CMK (cell line): ENCODE measurements at regions not wholly inside any gene's neighbourhood (a gene's known extent, or its start where the extent isn't known, plus 50 kb on each side); places are given as distances from the start of the nearest gene placed in this dataset.
A peak's percentile ranks its signal among the peaks of the same experiment; 100 is the strongest.
"Not testable (repeated sequence)": the region's sequence is repeated elsewhere in the genome, so short reads cannot be mapped to it uniquely, and the experiment has no call there.

Experiments used
- DNase-seq: peaks from one replicate; pipeline ENCODE4 v3.0.0-alpha.2; 2010; ENCODE audit warnings: low read depth

- DNase-seq = no peak
These were observed 104.1 kb downstream of the GPR85 start for GRCh38 chr7:112982441-112983063.

DNA sequence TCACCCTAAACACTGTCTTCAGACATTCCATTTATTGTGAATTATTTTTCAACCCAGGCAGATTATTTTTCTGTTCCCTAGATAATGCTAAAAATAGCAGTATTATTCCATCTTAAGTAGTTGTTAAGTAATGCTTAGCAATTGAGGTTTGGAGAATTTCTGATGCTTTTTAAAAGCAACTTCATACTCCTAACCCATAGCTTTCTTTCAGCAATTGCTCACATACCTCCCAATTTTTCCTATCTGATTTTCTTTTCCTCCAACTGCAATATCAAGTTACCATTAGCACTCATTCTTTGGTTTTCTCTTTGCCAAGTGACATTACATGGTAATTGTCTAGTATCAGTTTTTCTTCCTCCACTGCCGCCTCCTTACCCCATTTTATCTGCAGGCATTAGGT is 104.7 kb downstream of the GPR85 start:
- DNase-seq = no peak

- DNase-seq = not testable (repeated sequence)
These were observed 107.6 kb downstream of the GPR85 start for GRCh38 chr7:112979055-112979454.

GRCh38 chr7:112977244-112977955 is 109.2 kb downstream of the GPR85 start:
- not testable (repeated sequence) for DNase-seq

- DNase-seq = no peak
These were observed 115.9 kb downstream of the GPR85 start for GRCh38 chr7:112970771-112971170.

DNA sequence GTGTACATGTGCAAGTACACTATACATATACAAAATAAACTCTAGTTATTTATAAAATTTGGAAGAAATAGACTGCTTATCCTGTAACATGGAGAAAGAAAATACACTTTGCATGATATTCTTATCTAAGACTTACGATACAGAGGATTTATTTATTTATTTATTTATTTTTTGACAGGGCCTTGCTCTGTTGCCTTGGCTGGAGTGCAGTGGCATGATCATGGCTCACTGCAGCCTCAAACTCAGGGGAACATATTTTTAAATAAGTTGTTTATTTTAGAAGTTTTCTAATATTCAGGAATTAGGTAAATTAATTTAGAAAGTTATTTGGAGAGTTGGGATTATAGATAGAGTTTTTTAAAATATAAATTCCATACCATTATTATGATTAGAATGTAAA is 116.7 kb downstream of the GPR85 start:
- DNase-seq = no peak

GRCh38 chr7:112965506-112965905 is 121.1 kb downstream of the GPR85 start:
- DNase-seq = no peak

GRCh38 chr7:112963634-112964033 is 123.0 kb downstream of the GPR85 start:
- no peak for DNase-seq

- DNase-seq = no peak
These were observed 123.8 kb downstream of the GPR85 start for GRCh38 chr7:112962815-112963214.

DNA sequence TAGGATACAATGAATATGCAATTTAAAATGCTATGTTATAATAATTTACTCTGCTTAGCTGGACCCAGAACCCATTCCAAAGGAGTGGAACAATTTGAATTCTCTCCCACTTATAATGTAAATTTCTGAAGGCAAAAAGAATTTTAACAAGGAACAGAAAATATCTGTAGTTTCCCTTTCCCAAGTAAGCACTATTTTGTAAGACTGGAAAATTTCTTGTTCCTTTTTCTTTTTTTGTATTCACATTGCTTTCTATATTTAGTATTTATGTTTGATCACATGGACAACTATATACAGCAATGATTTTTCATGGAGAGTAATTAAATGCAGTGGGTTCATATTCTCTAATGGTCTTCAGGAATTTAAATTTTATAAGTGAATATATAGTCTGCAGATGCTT is 127.4 kb downstream of the GPR85 start:
- no peak for DNase-seq

GRCh38 chr7:112958775-112959174 is 127.9 kb downstream of the GPR85 start:
- no peak for DNase-seq

GRCh38 chr7:112957901-112958300 is 128.7 kb downstream of the GPR85 start:
- DNase-seq = no peak

GRCh38 chr7:112953031-112953430 is 133.6 kb downstream of the GPR85 start:
- DNase-seq = not testable (repeated sequence)

- DNase-seq = no peak
These were observed 135.6 kb downstream of the GPR85 start for GRCh38 chr7:112951070-112951469.

- DNase-seq = not testable (repeated sequence)
These were observed 136.9 kb downstream of the GPR85 start for GRCh38 chr7:112949682-112950081.

- no peak for DNase-seq
These were observed 140.3 kb downstream of the GPR85 start for GRCh38 chr7:112946350-112946749.

DNA sequence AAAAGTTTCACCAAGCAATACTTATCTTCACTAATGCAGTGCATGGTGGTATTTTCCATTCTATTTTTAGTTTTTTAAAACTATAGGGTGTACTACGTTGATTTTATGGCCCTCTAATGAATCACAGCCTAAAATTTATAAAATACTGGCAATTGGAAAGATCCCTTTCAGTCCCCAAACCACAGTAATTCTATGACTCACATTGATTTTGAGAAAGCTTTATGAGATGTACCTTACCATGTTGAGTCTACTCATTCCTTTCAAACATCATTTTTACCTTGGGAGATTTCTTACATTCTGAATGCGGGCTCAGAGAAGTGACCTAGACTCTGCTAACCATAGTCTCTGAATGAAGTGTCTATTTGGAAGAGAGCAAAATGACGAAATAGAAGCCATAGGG is 141.6 kb downstream of the GPR85 start:
- no peak for DNase-seq

DNA sequence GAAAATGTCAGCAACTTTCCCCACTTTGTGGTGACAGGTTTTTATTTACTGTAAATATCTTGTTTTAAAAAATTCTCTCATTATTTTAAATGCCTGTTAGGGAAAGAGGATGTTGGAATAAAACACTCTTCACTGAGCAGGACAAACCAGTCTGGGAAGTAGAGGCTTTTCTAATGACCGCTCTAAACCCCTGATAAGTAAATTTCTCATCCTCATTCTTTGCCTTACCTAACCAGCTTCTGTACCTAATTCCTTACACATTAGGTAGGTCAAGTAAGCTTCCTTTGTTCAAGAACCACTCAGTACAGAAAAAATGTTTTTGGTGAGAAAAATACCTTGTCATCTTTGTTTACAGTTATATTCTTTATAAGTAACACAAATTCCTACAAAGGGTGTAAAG is 143.6 kb downstream of the GPR85 start:
- DNase-seq = no peak

DNA sequence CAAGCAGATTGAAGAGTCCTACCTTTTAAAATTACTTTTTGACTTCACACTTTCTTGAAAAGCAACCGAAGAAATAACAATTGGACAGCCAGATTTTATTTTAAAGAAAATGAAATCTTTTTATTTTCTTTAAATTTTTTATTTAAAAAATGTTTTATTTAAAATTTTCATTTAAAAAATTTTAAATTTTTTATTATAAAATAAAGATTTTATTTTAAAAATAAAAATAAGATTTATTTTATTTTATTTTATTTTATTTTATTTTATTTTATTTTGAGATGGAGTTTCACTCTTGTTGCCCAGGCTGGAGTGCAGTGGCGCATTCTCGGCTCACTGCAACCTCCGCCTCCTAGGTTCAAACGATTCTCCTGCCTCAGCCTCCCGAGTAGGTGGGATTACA is 144.5 kb downstream of the GPR85 start:
- DNase-seq = not testable (repeated sequence)

DNA sequence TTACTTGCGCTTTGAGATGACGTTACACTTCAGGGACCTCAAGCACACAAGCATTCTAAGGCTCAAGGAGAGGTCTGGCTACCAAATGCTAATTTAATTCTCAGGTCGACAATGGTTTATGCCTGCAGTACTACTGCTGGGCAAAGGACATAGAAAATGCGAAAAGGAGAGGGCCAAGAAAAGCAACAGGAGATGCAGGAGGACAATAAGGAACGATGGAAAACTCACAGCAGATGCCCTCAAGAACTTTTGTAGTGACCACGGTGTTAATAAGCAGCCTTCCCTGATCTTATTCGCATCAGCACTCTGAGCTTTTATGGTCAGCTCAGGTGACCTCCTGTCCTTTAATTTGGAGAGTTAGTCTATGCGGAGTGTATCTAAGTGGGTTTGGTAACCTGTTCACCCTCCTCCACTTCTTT is 146.3 kb downstream of the GPR85 start:
- DNase-seq = no peak

- peak; percentile 84 for DNase-seq
These were observed 146.9 kb downstream of the GPR85 start for GRCh38 chr7:112939574-112940313.

DNA sequence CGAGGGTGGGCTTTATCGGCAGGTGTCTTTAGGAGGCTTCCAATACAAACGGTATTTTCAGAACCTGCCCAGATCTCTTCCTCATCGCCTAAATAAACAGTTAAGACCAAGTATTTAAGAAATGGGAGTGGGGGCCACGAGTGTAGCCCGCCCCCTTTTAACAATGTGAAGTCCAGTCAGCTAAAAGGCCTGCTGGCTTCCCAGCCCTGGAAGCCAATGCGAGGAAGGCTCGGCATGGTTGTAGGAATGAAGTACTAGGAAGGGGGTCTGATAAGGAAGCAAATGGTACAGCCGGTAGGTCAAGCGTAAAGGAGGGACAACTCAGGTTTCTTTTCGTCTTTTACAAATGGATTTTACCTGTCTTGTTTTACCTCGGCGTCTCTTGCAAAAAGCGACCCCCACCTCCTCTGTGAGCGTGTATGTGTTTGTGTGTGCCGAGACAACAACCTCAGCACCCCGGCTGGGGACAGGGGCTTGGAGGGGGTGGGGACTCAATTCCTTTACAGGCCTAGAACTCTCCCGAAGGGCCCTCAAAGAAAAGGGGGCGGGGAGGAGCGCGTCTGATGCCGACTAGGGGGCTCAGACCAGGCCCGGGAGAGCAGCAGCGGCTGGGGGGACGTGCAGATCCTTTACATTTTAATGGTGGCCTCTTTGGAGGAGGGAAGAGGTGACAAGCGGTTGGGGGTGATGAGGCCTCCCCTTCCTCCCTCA is 147.6 kb downstream of the GPR85 start:
- no peak for DNase-seq
